HL-60 (cell line): ENCODE measurements at regions not wholly inside any gene's neighbourhood (a gene's known extent, or its start where the extent isn't known, plus 50 kb on each side); places are given as distances from the start of the nearest gene placed in this dataset.

Experiments
- DNase-seq, 2 experiments: peaks; one replicate each; pipeline ENCODE4 v3.0.0-alpha.2; 2010 to 2020; ENCODE audit warnings: low read depth in 1 of 2, low spot score in 1 of 2
- H3K27ac ChIP-seq: fragments of 250-450 bp; sonication (Bioruptor Pico); replicated peaks from 2 replicates; pipeline ENCODE4 v1.5.1; 2020; ENCODE audit warnings: mild to moderate bottlenecking, moderate library complexity
- H3K27me3 ChIP-seq: fragments of 250-450 bp; sonication (Bioruptor Pico); 2 replicates; pipeline ENCODE4 v1.5.1; 2021; ENCODE audit warnings: mild to moderate bottlenecking, moderate library complexity; ENCODE audit not compliant: insufficient read depth, poor library complexity, severe bottlenecking
- H3K4me3 ChIP-seq: replicated peaks from 2 replicates; pipeline ENCODE4 v1.5.1; 2011; ENCODE audit warnings: mild to moderate bottlenecking, control low read depth, low read length; ENCODE audit not compliant: insufficient read depth
- CTCF ChIP-seq: IDR thresholded peaks from one replicate; pipeline ENCODE4 v1.5.1; 2011; ENCODE audit warnings: low read length, control low read depth, inconsistent platforms; ENCODE audit not compliant: insufficient read depth
- GABPA ChIP-seq: IDR thresholded peaks from 2 replicates; pipeline ENCODE4 v1.6.1; 2012; ENCODE audit warnings: low read depth
- POLR2AphosphoS5 ChIP-seq: IDR thresholded peaks from 2 replicates; pipeline ENCODE4 v1.6.1; 2012; ENCODE audit warnings: low read depth
- REST ChIP-seq: IDR thresholded peaks from 2 replicates; pipeline ENCODE4 v1.6.1; 2012; ENCODE audit warnings: low read depth; ENCODE audit not compliant: insufficient replicate concordance
- SPI1 ChIP-seq: IDR thresholded peaks from 2 replicates; pipeline ENCODE4 v1.6.1; 2012; ENCODE audit warnings: low read depth, mild to moderate bottlenecking, borderline replicate concordance

DNA sequence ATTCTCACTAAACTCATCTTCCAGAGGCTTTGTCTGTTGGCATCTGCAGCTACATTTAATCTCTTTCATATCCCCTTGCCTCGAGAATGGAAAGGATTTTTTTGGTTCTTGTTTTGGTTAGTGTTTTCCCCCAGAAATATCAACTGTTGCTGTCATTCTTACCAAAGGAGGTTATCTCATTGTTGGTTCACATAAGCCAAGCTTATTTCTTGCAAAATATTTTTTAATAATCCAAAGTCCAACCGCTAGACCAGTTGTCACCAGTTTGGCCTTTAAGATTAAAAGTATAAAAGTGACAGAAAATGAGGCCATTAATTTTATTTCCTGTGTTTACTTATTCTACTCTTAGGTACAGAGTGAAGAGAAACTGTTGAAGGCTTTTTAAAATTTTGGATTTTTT lies 66.5 kb upstream of the PROX1 start:
- no peaks in the 10 kb centered on the region for H3K27me3 ChIP-seq
- no peak overlapping the region for H3K4me3 ChIP-seq
- no peak for DNase-seq
- no peak overlapping the region for H3K27ac ChIP-seq
- TF ChIP-seq REST (no peak), POLR2AphosphoS5 (no peak), GABPA (no peak), SPI1 (no peak), CTCF (no peak)

GRCh38 chr1:213921712-213922111 lies 66.1 kb upstream of the PROX1 start:
- no peak overlapping the region for H3K4me3 ChIP-seq
- no peak overlapping the region for H3K27ac ChIP-seq
- DNase-seq, result no peak
- H3K27me3 ChIP-seq, result no peaks in the 10 kb centered on the region
- TF ChIP-seq SPI1 (no peak), POLR2AphosphoS5 (no peak), GABPA (no peak), CTCF (no peak), REST (no peak)

GRCh38 chr1:213925531-213926182 lies 62.1 kb upstream of the PROX1 start:
- Histone ChIP-seq H3K27me3 (no peaks in the 10 kb centered on the region), H3K27ac (no peak overlapping the region), H3K4me3 (no peak overlapping the region)
- TF ChIP-seq GABPA, result no peak
- DNase-seq, result no peak

GRCh38 chr1:213927846-213928245 lies 59.9 kb upstream of the PROX1 start:
- Histone ChIP-seq H3K4me3 (no peak overlapping the region), H3K27me3 (no peaks in the 10 kb centered on the region), H3K27ac (no peak overlapping the region)
- no peak for DNase-seq
- TF ChIP-seq SPI1 (no peak), GABPA (no peak), POLR2AphosphoS5 (no peak), CTCF (no peak), REST (no peak)
